ENCODE measurements at regions not wholly inside any gene's neighbourhood (a gene's known extent, or its start where the extent isn't known, plus 50 kb on each side); places are given as distances from the start of the nearest gene placed in this dataset.

- no peak for DNase-seq (ENCODE audit: low spot score)
These were observed 118.2 kb upstream of the HMHB1 start for GRCh38 chr5:143693651-143694252.

GRCh38 chr5:143692342-143692741 is 119.6 kb upstream of the HMHB1 start:
- DNase-seq (ENCODE audit: low spot score) = no peak

DNA sequence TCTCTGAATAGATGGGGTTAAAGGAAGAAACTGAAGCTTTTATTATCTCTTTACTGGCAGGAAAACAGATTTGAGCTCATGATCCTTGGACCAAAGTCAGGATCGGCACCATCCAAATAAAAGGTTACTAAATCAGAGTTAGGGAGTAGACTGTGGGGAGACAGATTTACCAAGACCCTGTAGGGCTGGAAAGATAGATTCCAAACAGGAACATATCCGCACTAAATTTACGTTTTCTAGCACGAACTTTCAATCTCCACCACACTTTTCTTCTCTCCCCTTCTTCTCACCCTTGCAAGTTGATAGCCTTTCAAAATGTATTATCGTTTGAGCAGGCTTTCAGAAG is 120.0 kb upstream of the HMHB1 start:
- DNase-seq (ENCODE audit: low spot score) = no peak

DNA sequence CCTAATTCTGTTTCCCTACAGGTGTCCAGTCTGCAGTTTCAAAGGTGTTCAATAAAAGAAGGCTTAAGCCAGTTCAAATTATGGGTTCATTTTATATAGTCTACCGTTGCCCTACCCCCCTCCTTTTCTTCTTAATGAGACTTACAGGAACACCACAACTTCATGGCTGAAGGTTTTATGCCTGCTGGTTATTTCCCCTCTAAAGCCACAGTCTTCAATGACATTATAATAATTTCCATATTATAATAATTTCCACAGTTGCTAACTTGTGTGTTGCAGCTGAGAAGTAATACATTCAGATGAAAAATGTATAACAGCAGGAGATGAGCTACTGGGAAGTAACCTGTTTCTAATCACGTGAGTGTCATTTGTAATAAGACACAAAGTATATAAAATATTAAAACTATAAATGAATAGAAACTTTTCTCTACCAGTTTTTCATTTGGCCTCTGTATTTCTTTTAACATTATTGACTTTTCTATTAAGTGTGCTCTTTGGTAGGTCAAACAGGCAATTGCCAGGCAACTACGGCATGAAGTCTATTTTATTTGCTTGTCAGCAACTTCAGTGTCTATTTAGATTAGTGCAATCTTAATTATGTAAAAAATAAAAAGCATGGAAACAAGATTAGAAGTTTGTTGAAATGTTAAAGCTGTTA is 120.5 kb upstream of the HMHB1 start:
- DNase-seq (ENCODE audit: low spot score) = no peak

DNA sequence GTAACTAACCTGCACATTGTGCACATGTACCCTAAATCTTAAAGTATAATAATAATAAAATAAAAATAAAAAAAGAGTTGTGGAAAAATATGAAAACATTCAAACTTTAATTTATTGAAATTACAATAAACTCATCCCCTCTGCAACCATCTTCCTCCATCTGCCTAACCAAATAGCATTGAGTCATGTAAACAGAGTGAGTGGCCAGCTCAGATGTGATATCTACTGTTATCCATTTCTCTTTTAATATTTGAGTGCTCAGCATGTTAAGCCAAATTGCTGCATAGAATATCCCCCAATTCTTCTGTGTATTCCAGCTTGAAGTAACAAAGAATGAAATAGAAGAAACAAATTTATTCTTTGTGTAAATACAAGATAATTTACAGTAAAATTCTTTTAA is 124.4 kb upstream of the HMHB1 start:
- DNase-seq (ENCODE audit: low spot score) = no peak

- no peak for DNase-seq (ENCODE audit: low spot score)
These were observed 126.6 kb upstream of the HMHB1 start for GRCh38 chr5:143685246-143685815.

GRCh38 chr5:143683459-143683858 is 128.5 kb upstream of the HMHB1 start:
- DNase-seq (ENCODE audit: low spot score) = peak; percentile 15

DNA sequence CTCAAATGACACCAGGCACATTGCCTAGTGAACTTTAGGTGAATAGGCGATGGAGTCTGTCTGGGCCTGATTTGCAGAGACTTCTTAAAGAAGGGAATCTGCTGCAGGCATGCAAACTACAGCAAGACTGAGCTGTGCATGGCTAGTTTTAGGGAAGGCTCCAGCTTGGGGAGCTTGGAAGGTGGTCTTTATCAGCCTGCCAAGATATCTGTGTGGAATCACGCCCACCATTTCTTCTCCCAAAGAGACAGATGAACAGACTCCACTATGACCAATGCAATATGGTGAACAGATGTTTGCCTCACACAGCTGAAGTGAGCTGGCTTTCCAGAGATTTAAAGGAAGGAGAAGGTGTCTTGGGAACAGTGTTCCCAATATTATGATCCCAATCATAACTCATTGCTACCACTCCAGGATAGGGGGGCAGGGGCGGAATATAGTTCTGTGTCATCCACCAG is 129.0 kb upstream of the HMHB1 start:
- no peak for DNase-seq (ENCODE audit: low spot score)

GRCh38 chr5:143682246-143682905 is 129.6 kb upstream of the HMHB1 start:
- no peak for DNase-seq (ENCODE audit: low spot score)

DNA sequence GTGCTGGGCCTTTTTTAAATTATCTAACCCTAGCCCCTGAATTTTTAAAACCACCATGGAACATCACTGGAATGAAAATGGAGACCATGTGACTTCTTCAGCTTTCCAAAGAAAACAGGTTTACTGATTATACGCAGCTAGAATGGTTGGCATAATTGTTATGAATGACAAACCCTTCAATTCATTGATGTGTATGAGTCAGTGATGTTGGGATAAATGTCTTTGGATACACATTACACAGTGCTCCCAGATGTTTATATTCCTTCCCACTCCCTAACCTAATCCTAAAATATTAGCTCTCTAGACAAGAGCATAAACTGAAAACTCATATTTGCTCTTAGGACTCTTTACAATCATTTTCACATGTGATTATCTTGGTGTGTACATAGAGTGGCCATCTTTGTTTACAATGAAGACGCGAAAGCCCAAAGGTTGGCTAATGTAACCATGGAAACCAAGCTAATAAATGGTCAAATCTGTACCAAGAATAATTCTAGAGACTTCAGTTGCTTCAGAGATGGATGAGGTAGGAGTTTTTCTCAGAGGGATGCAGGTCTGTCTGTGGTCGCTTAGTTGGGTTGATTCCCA is 131.2 kb upstream of the HMHB1 start:
- no peak for DNase-seq (ENCODE audit: low spot score)

- DNase-seq (ENCODE audit: low spot score) = peak; percentile 75
These were observed 132.2 kb upstream of the HMHB1 start for GRCh38 chr5:143679777-143680176.

- no peak for DNase-seq (ENCODE audit: low spot score)
These were observed 133.6 kb upstream of the HMHB1 start for GRCh38 chr5:143678148-143678905.

DNA sequence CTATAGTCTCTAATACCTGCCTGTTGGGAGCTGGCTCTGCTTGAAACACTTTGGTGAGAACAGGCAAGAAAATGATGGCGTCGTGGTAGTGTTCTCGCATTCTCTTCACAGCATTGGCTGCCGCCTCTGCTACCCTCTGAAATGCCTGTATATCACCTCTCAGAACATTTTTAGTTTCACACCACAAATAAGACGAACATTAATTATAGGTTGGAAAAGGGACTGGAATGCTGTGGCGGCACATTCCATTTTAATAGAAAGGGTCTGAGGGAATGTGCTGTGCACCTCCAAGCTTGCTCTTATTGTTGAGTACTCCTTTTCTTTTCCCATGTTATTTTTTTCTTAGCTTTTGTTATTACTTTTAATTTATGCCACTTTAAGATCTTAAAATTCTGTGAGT is 134.6 kb upstream of the HMHB1 start:
- no peak for DNase-seq (ENCODE audit: low spot score)

DNA sequence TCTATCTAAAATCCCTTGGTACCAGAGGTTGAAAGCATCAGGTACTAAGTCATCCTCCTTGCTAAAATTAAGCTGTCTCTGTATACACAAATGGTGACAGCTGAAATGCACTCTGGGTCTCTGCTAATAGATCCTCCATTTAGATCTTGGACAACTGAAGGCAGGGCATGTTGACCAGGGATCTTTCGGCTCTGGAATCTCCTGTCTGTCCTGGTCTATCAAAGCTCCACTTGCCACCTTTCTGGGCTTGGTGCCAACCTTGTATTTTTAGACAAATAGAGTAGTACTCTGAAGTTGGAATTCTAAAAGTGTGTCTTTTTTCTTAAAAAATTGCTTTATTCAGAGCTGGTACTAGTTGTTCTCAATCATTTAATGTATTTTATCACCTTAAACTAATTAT is 135.2 kb upstream of the HMHB1 start:
- DNase-seq (ENCODE audit: low spot score) = no peak

GRCh38 chr5:143674469-143674786 is 137.5 kb upstream of the HMHB1 start:
- DNase-seq (ENCODE audit: low spot score) = no peak

DNA sequence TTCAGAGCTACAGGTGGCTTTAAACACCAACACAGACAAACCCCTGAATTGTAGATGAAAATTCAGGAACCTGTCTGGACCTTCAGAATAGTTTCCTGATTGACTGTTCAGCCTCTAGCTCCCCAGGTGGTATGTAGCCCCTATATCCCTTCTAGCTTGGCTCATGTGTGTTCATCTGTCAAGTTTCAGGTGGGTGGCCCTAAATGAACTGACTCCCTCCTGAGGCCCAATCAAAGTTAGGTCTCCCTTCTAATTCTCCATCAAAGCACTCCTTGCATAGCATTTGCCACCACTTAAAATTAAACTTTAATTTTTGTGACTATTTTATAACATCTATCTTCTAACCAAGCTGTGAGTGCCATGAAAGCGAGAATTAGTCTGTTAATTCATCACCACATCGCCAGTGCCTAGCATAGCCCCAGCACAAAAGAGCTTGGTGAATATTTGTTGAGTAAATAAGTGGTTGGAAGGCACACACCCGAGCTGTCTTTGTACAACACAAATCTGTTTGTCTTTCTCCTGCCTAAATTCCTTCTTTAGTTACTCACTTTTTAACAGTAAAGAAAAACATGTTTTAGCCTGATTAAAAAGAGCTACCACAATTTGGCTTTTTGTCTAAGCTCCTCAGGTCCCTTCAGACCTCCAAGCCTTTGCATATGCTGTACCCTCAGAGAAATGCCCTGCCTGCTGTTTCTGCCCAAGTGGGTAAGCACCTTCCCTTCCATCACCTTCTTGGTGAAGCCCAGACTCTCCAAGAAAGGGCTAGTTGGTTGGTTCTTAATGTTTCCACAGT is 138.1 kb upstream of the HMHB1 start:
- DNase-seq (ENCODE audit: low spot score) = no peak

DNA sequence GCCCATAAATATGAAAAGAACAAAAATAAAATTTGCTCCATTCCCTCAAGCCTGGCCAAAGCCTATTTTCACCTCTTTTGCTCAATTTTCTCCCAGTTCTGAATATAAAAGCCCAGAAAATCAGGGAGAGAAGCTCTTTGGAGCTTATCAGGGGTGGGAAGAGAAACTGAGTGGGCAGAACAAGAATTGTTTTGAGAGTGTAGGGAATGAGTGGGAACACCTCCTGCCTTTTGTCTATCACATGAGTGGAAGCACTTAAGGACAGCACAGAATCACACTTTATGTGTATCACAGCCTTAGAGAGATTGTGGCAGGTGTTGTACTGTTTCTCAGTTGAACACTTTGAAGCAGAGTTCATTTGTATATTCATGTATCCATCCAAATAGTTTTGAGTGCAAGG is 139.2 kb upstream of the HMHB1 start:
- no peak for DNase-seq (ENCODE audit: low spot score)

GRCh38 chr5:143671674-143672569 is 140.0 kb upstream of the HMHB1 start:
- no peak for DNase-seq (ENCODE audit: low spot score)

GRCh38 chr5:143671021-143671420 is 140.9 kb upstream of the HMHB1 start:
- DNase-seq (ENCODE audit: low spot score) = no peak

GRCh38 chr5:143665866-143666265 is 146.1 kb upstream of the HMHB1 start:
- no peak for DNase-seq (ENCODE audit: low spot score)

Data from kidney tubule cell (primary cell).